Eye (tissue), 1 donor: ENCODE measurements at regions not wholly inside any gene's neighbourhood (a gene's known extent, or its start where the extent isn't known, plus 50 kb on each side); places are given as distances from the start of the nearest gene placed in this dataset.

ENCODE experiments used
- DNase-seq: peaks from one replicate; pipeline ENCODE4 v3.0.0-alpha.2; 2015

DNA sequence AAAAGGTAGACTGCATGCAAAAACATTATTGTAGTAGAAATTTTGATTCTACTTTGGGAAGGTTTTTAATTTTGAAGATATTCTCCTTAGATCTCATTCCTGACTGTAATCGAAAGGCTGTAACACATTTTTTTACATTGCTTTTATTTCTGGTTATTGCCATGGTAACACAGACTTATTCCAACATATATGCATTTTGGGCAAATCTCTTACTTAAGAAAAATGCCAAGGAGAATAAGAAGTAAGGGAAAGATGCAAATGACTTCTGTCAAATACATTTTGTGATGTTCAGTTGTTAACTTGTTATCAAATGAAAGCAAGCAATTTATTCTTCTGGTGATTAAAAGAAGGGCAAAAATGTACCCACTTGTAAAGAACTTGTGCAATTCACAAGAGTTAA lies 267.5 kb downstream of the AASDHPPT start:
- no peak for DNase-seq

DNA sequence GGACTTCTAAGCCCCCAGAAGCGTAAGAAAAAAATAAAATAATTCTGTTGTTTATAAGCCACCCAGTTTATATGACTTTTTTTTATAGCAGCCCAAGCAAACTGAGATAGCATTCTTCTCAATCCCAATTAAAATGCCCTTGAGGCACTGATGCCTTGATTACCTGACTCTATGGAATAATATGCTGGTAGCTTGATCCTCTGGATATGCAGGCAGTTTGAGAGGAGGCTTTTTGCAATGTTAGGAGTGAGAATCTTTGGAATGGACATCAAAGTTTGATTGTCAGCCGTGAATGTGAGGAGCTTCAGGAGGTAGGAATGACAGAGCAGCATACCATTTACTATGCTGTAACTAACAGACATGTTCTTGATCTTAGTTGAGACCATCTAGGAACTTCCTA lies 275.6 kb downstream of the AASDHPPT start:
- DNase-seq: no peak

GRCh38 chr11:106369224-106369623 lies 291.8 kb downstream of the AASDHPPT start:
- DNase-seq: no peak

- no peak for DNase-seq
Measured at GRCh38 chr11:106378513-106379179, 301.2 kb downstream of the AASDHPPT start.

DNA sequence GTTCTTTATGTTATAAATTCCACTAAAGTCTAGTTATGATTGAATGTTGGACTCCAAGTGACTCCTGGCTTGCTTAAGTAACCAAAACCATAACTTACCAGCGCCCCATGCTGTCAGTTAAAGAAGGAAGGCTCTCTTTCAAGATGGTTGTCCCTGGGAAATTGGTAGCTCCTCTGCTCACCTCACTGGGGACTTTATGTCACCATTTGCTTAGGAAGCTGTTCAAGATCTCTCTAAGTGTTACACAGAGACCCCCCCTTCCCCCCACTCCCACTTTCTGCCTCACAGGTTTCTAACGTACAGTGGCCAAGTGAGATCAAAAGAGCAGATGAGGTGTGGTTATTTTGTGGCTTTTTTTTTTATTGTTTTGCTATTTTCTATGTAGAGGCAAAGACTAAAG lies 301.8 kb downstream of the AASDHPPT start:
- no peak for DNase-seq

DNA sequence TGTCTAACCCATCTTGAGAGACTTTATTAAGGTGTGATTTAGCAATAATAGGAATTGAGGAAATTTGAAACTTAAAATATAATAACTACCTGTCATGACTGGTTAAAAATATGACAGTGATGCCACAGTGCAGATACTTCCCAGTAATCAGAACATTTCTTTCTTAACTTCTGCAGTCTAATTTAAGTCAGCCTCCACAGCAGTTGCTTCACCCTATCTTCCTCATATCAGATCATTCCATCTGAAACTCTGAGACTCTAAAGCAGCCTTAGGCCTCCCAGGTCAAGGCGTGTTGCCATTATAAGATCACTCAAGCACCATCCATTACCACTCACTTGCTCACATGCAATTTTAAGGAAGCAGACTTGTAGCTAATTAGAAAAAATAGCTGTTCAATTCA lies 302.2 kb downstream of the AASDHPPT start:
- no peak for DNase-seq

GRCh38 chr11:106381895-106382294 lies 304.4 kb downstream of the AASDHPPT start:
- no peak for DNase-seq

GRCh38 chr11:106384429-106384828 lies 307.0 kb downstream of the AASDHPPT start:
- DNase-seq: no peak

GRCh38 chr11:106386519-106386918 lies 309.1 kb downstream of the AASDHPPT start:
- DNase-seq: no peak

GRCh38 chr11:106389101-106389500 lies 311.6 kb downstream of the AASDHPPT start:
- no peak for DNase-seq

DNA sequence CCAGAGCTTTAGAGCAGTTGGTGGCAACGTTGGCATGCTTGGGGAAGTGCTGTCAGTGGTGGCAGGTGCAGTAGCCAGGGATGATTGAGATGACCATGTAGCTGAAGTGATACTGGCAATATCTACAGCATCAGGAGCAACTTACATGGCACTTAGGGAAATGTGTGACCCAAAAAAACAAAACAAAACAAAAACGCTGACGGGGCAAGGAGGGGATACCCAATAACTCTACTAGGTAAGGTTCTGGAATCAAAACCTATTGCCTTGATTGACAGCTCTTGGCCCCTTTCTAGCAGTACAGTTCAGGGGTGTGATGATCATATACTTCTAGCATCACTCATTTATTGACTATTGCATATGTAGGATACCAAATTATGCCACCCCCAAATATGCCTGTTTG lies 312.6 kb downstream of the AASDHPPT start:
- DNase-seq: no peak

- DNase-seq: no peak
Measured at GRCh38 chr11:106391771-106392420, 314.4 kb downstream of the AASDHPPT start.

- no peak for DNase-seq
Measured at GRCh38 chr11:106395716-106396349, 318.4 kb downstream of the AASDHPPT start.

- DNase-seq: peak; percentile 13
Measured at GRCh38 chr11:106397787-106398501, 320.5 kb downstream of the AASDHPPT start.

DNA sequence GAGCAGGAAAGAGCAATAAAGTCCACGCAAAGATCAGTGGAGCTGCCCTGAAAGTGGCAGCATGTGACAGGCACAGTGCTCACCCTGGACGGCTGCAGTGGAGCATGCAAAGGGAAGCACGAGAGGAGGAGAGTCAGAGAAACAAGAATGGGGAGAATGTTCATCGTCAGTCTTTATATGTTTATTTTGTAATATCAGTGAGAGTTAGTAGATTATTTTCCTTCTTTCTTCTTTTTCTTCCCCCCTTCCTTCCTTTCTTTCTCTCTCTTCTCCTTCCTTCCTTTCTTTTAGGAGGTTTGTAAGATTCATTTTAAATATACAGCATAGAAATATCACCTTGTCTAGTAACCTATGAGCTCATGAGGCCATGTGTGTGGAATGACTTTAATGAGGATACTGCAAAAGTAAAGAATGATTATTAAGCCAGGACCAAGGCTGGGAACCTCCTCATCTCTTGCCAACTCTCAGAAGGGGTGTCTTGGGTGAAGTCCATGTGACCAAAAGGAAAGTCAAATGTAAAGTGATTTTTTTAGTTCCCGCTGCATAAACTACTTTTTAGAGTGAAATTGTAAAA lies 321.1 kb downstream of the AASDHPPT start:
- DNase-seq: peak; percentile 37

- peak; percentile 87 for DNase-seq
Measured at GRCh38 chr11:106399076-106399511, 321.6 kb downstream of the AASDHPPT start.

- no peak for DNase-seq
Measured at GRCh38 chr11:106399624-106400023, 322.2 kb downstream of the AASDHPPT start.

DNA sequence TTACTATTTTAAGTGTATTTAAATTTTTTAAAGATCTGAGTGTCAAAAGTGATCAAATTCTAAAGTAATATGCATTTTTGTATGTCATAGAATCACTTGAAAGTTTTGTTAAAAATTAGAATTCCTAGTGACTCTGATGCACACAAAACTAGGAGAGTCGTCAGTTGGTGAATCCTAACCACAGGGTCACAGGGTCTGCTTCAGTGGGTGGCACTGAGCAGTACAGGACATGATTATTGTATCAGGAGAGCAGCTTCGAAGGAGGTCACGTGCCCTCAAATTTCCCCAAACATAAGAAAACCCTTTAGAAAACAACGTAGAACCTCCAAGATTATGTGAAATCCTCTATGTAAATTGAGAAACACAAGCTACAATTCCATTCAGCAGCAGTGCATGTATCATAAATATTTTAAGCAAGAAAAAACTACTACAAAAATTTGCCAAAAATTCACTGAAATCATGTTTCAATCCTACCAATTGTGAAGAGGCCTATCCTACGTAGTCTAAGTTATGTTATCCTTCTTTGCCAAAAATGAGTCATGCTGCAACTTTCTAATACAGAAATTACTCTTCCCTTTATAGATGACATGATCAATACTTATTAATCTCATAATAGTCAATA lies 323.6 kb downstream of the AASDHPPT start:
- no peak for DNase-seq

GRCh38 chr11:106403751-106404150 lies 326.3 kb downstream of the AASDHPPT start:
- DNase-seq: no peak

- no peak for DNase-seq
Measured at GRCh38 chr11:106409222-106409621, 331.8 kb downstream of the AASDHPPT start.

DNA sequence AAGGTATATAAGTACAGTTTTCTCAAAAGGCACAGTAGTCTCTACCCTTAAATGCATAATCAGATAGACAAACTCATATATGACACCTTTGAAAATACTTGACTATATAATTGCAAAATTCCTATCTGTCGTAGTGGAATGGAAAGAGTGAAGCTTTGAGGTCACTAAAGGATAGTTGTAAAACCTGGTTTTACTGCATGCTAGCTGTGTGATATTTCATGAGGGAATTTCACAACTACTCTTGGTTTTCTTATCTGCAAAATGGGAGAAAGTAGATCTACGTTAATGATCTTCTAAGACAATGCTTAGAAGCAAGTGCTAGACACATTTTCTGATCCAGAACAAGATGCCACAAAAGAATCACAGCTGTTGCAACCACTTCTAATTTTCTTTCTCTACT lies 332.2 kb downstream of the AASDHPPT start:
- DNase-seq: no peak

DNA sequence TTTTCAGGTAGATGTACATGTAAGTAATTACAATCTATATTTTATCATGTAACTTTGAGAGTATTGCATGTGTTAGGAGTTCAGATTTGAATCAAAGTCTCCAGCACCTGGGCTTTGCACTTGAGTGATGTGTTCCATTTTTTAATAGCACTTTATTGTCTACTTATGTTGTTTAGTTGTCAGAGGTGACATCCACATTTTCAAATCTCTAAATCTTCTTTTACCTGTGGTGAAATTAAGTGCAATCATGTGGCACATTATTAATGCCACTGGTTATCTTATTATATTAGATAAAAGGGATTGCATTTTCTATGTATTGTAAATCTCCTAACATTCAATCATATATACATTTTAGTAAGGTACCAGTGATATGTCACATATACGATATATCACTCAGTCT lies 333.4 kb downstream of the AASDHPPT start:
- no peak for DNase-seq

DNA sequence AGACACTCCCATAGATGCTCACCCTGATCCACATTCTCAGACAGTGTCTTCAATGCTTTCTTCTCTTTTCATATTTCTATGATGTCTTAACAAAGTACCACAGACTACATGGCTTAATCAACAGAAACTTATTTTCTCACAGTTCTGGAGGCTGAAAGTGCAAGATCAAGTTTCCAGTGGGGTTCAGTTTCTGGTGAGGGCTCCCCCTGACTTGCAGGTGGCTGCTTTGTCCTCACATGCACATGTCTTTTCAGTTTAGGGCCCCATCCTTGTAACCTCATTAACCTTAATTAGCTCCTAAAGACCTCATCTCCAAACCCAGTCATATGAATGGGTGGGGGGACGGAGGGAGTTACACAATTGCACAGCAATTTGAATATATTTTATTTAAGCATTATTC lies 335.8 kb downstream of the AASDHPPT start:
- DNase-seq: no peak
